ENCODE measurements at regions not wholly inside any gene's neighbourhood (a gene's known extent, or its start where the extent isn't known, plus 50 kb on each side); places are given as distances from the start of the nearest gene placed in this dataset.

GRCh38 chr17:77391668-77392375 lies 251.1 kb downstream of the SEC14L1 start:
- H3K4me3 ChIP-seq (ENCODE audit: low read depth, low read length) = no peak overlapping the region

GRCh38 chr17:77392376-77393273 lies 251.9 kb downstream of the SEC14L1 start:
- H3K4me3 ChIP-seq (ENCODE audit: low read depth, low read length) = no peak overlapping the region

GRCh38 chr17:77393274-77393600 lies 252.5 kb downstream of the SEC14L1 start:
- H3K4me3 ChIP-seq (ENCODE audit: low read depth, low read length) = no peak overlapping the region

- no peak overlapping the region for H3K4me3 ChIP-seq (ENCODE audit: low read depth, low read length)
Measured at GRCh38 chr17:77393867-77394539, 253.2 kb downstream of the SEC14L1 start.

- no peak overlapping the region for H3K4me3 ChIP-seq (ENCODE audit: low read depth, low read length)
Measured at GRCh38 chr17:77394540-77395295, 253.9 kb downstream of the SEC14L1 start.

- H3K4me3 ChIP-seq (ENCODE audit: low read depth, low read length) = no peak overlapping the region
Measured at GRCh38 chr17:77395501-77396048, 254.8 kb downstream of the SEC14L1 start.

- H3K4me3 ChIP-seq (ENCODE audit: low read depth, low read length) = no peak overlapping the region
Measured at GRCh38 chr17:77396610-77397009, 255.8 kb downstream of the SEC14L1 start.

- H3K4me3 ChIP-seq (ENCODE audit: low read depth, low read length) = no peak overlapping the region
Measured at GRCh38 chr17:77398274-77398673, 257.5 kb downstream of the SEC14L1 start.

- H3K4me3 ChIP-seq (ENCODE audit: low read depth, low read length) = no peak overlapping the region
Measured at GRCh38 chr17:77399319-77399957, 258.7 kb downstream of the SEC14L1 start.

- H3K4me3 ChIP-seq (ENCODE audit: low read depth, low read length) = no peak overlapping the region
Measured at GRCh38 chr17:77400445-77400870, 259.7 kb downstream of the SEC14L1 start.

- H3K4me3 ChIP-seq (ENCODE audit: low read depth, low read length) = no peak overlapping the region
Measured at GRCh38 chr17:77402159-77402731, 261.5 kb downstream of the SEC14L1 start.

GRCh38 chr17:77403854-77404253 lies 263.1 kb downstream of the SEC14L1 start:
- H3K4me3 ChIP-seq (ENCODE audit: low read depth, low read length) = no peak overlapping the region

- H3K4me3 ChIP-seq (ENCODE audit: low read depth, low read length) = no peak overlapping the region
Measured at GRCh38 chr17:77404812-77405581, 264.2 kb downstream of the SEC14L1 start.

GRCh38 chr17:77405867-77406732 lies 265.3 kb downstream of the SEC14L1 start:
- H3K4me3 ChIP-seq (ENCODE audit: low read depth, low read length) = no peak overlapping the region

GRCh38 chr17:77407321-77408277 lies 266.8 kb downstream of the SEC14L1 start:
- no peak overlapping the region for H3K4me3 ChIP-seq (ENCODE audit: low read depth, low read length)

- no peak overlapping the region for H3K4me3 ChIP-seq (ENCODE audit: low read depth, low read length)
Measured at GRCh38 chr17:77408284-77408683, 267.5 kb downstream of the SEC14L1 start.
